ENCODE measurements at regions not wholly inside any gene's neighbourhood (a gene's known extent, or its start where the extent isn't known, plus 50 kb on each side); places are given as distances from the start of the nearest gene placed in this dataset.

- no peaks in the 10 kb centered on the region for H3K9me3 Mint-ChIP-seq
- DNase-seq: no peak
- ChIA-PET POLR2A (no interaction called here), CTCF (no interaction called here)
- no peaks in the 10 kb centered on the region for H3K36me3 Mint-ChIP-seq (ENCODE audit: low read depth)
- no peaks in the 10 kb centered on the region for H3K27me3 Mint-ChIP-seq
- no peak overlapping the region for H3K4me3 Mint-ChIP-seq
- no peak overlapping the region for H3K27ac Mint-ChIP-seq
- TF ChIP-seq CTCF (IDR thresholded peaks at IDR 0.05): no peak
- intact Hi-C loops (cut with micrococcal nuclease): no loop called here
- no peaks in the 10 kb centered on the region for H3K4me1 Mint-ChIP-seq (ENCODE audit: low read depth)
- ATAC-seq: no peak
These were observed 1664.8 kb downstream of the RPA4 start for GRCh38 chrX:98548519-98548918.

DNA sequence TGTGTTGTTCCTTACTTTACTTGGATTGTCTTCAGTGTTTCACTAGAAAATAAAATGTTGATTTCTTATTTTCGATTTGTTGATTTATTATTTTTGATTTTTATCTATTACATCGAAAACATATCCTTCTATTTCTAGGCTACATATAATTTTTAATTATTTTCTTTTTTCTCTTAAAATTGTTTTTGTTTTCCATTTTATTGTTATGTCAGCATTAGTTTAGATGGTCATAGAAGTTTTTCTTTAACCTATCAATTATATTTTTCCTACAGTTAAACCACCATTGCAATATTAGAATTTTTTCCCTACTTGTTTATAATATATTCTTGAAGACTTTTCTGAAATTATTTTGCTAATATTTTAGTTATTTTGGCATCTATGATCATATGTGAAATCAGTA, 1685.1 kb downstream of the RPA4 start:
- Mint-ChIP-seq H3K4me3 (no peak overlapping the region), H3K36me3 (ENCODE audit: low read depth) (no peaks in the 10 kb centered on the region), H3K4me1 (ENCODE audit: low read depth) (no peaks in the 10 kb centered on the region), H3K9me3 (no peaks in the 10 kb centered on the region), H3K27me3 (no peaks in the 10 kb centered on the region), H3K27ac (no peak overlapping the region)
- ATAC-seq (no peak), DNase-seq (no peak)
- CTCF ChIA-PET: no interaction called here
- intact Hi-C loops (cut with micrococcal nuclease): no loop called here
- POLR2A ChIA-PET: no interaction called here
- TF ChIP-seq CTCF (IDR thresholded peaks at IDR 0.05): no peak

- Mint-ChIP-seq H3K27ac (no peak overlapping the region), H3K4me1 (ENCODE audit: low read depth) (no peaks in the 10 kb centered on the region), H3K9me3 (no peaks in the 10 kb centered on the region), H3K4me3 (no peak overlapping the region), H3K27me3 (no peaks in the 10 kb centered on the region), H3K36me3 (ENCODE audit: low read depth) (no peaks in the 10 kb centered on the region)
- DNase-seq (no peak), ATAC-seq (no peak)
- no peak for TF ChIP-seq CTCF (IDR thresholded peaks at IDR 0.05)
- intact Hi-C loops (cut with micrococcal nuclease): no loop called here
- POLR2A ChIA-PET: no interaction called here
- CTCF ChIA-PET: no interaction called here
These were observed 1722.2 kb downstream of the RPA4 start for GRCh38 chrX:98605941-98606340.

DNA sequence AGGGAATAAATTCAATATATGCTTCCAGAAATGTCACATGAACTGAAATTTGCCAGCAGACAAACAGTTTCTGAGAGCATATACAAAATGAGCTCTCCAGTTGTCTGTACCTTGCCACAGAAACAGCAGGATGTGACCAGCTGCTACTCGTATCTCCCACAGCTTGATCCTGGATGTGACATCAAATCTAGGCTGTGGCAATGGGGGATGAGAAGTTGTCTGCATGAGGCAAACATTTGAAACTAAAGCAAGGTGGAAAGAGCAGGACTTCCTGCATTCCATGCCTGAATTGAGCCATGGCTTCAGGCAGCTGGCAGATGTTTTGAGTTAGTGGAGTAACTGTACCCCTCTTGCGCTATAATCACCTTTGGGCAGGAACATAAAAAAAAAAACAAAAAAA, 1724.0 kb downstream of the RPA4 start:
- Mint-ChIP-seq H3K9me3 (no peaks in the 10 kb centered on the region), H3K4me3 (no peak overlapping the region), H3K4me1 (ENCODE audit: low read depth) (no peaks in the 10 kb centered on the region), H3K36me3 (ENCODE audit: low read depth) (no peaks in the 10 kb centered on the region), H3K27me3 (no peaks in the 10 kb centered on the region), H3K27ac (no peak overlapping the region)
- no peak for DNase-seq
- ATAC-seq: no peak
- ChIA-PET POLR2A (no interaction called here), CTCF (no interaction called here)
- intact Hi-C loops (cut with micrococcal nuclease): no loop called here
- TF ChIP-seq CTCF (IDR thresholded peaks at IDR 0.05): no peak

- Mint-ChIP-seq H3K4me3 (no peak overlapping the region), H3K27me3 (no peaks in the 10 kb centered on the region), H3K4me1 (ENCODE audit: low read depth) (no peaks in the 10 kb centered on the region), H3K36me3 (ENCODE audit: low read depth) (no peaks in the 10 kb centered on the region), H3K9me3 (no peaks in the 10 kb centered on the region), H3K27ac (no peak overlapping the region)
- CTCF ChIA-PET: no interaction called here
- intact Hi-C loops (cut with micrococcal nuclease): no loop called here
- TF ChIP-seq CTCF (IDR thresholded peaks at IDR 0.05): no peak
- POLR2A ChIA-PET: no interaction called here
- DNase-seq: no peak
- no peak for ATAC-seq
These were observed 1743.9 kb downstream of the RPA4 start for GRCh38 chrX:98627645-98628044.

Measured in activated CD8-positive, alpha-beta T cell treated with anti-CD3 and anti-CD28 coated beads for 36 hours (primary cell).